Panc1 (cell line): ENCODE measurements at regions not wholly inside any gene's neighbourhood (a gene's known extent, or its start where the extent isn't known, plus 50 kb on each side); places are given as distances from the start of the nearest gene placed in this dataset.

Experiments used
- CTCF ChIP-seq: fragments of 450-650 bp; IDR thresholded peaks from 2 replicates; pipeline ENCODE4 v1.5.1; 2017; ENCODE audit warnings: mild to moderate bottlenecking
- POLR2AphosphoS5 ChIP-seq: IDR thresholded peaks from 2 replicates; pipeline ENCODE4 v1.6.1; 2012; ENCODE audit warnings: mild to moderate bottlenecking, low read depth, low read length, moderate library complexity
- REST ChIP-seq, 2 experiments: IDR thresholded peaks; 2 replicates each; pipeline ENCODE4 v1.6.1; 2011 to 2012; ENCODE audit warnings: low read depth in 2 of 2, control low read depth in 1 of 2, low read length in 1 of 2, mild to moderate bottlenecking in 1 of 2, moderate library complexity in 1 of 2; ENCODE audit not compliant: insufficient read depth in 1 of 2
- SIN3A ChIP-seq: IDR thresholded peaks from 2 replicates; pipeline ENCODE4 v1.6.1; 2012; ENCODE audit warnings: low read depth, mild to moderate bottlenecking, low read length, moderate library complexity, borderline replicate concordance; ENCODE audit not compliant: insufficient read depth

GRCh38 chr5:136750224-136750862 lies 385.0 kb upstream of the TRPC7 start:
- TF ChIP-seq CTCF, result no peak
- no peak for TF ChIP-seq POLR2AphosphoS5
- TF ChIP-seq REST (IDR thresholded peaks at IDR 0.05; ENCODE audit: insufficient read depth in 1 of 2, low read depth in 2 of 2, low read length in 1 of 2), result no peak
- no peak for TF ChIP-seq SIN3A
